Glutamatergic neuron (in vitro differentiated cells): ENCODE measurements at regions not wholly inside any gene's neighbourhood (a gene's known extent, or its start where the extent isn't known, plus 50 kb on each side); places are given as distances from the start of the nearest gene placed in this dataset.
A peak's percentile ranks its signal among the peaks of the same experiment; 100 is the strongest.

Source experiments
- DNase-seq: peaks from one replicate; pipeline ENCODE4 v3.0.0; 2022
- H3K27ac Mint-ChIP-seq: one replicate; pipeline ENCODE4 v1.8.0; 2020; ENCODE audit warnings: mild to moderate bottlenecking, mixed read lengths, inconsistent platforms; ENCODE audit not compliant: unreplicated experiment
- H3K27me3 Mint-ChIP-seq: one replicate; pipeline ENCODE4 v1.8.0; 2020; ENCODE audit warnings: mild to moderate bottlenecking, moderate library complexity, mixed read lengths, inconsistent platforms; ENCODE audit not compliant: unreplicated experiment
- H3K36me3 Mint-ChIP-seq: one replicate; pipeline ENCODE4 v1.8.0; 2020; ENCODE audit warnings: mild to moderate bottlenecking, mixed read lengths, inconsistent platforms; ENCODE audit not compliant: unreplicated experiment
- H3K4me1 Mint-ChIP-seq: one replicate; pipeline ENCODE4 v1.8.0; 2020; ENCODE audit warnings: mild to moderate bottlenecking, low read depth, mixed read lengths, inconsistent platforms; ENCODE audit not compliant: unreplicated experiment
- H3K4me3 Mint-ChIP-seq: one replicate; pipeline ENCODE4 v1.8.0; 2020; ENCODE audit warnings: mild to moderate bottlenecking, mixed read lengths, inconsistent platforms; ENCODE audit not compliant: unreplicated experiment
- H3K9me3 Mint-ChIP-seq: one replicate; pipeline ENCODE4 v1.8.0; 2020; ENCODE audit warnings: mild to moderate bottlenecking, moderate library complexity, mixed read lengths, inconsistent platforms; ENCODE audit not compliant: unreplicated experiment
- TF ChIP-seq, protein P1 (sequence below): fragments of 200-600 bp; sonication (generic); IDR thresholded peaks from one replicate; pipeline ENCODE4 v1.5.0; 2021; ENCODE audit not compliant: partially characterized antibody, unreplicated experiment

DNA sequence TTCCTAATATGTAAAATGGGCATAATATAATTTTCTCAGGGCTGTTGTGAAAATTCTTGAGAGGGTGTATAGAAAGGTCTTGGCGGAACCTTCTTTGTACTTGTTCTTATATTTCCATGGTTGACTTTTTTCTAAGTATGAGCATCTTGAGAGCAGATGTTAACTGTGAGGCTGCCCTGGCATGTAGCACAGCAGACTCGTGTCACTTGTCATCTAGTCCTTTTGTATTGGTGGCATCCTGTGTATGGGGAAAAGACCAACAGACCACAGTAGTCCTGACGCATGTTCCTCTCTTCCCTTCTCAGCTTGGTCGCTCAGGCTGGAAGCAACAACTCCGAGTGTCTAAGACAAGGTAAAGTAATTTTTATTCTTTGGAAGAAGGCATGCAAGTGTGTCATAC, 153.8 kb upstream of the ZBED5 start:
- H3K27me3 Mint-ChIP-seq = no peaks in the 10 kb centered on the region
- H3K27ac Mint-ChIP-seq = no peak overlapping the region
- peaks cover 1% of the 10 kb centered on the region for H3K9me3 Mint-ChIP-seq
- H3K4me3 Mint-ChIP-seq = no peak overlapping the region
- no peaks in the 10 kb centered on the region for H3K36me3 Mint-ChIP-seq
- peaks cover 8% of the 10 kb centered on the region for H3K4me1 Mint-ChIP-seq
- DNase-seq = no peak
- TF ChIP-seq, protein P1, sequence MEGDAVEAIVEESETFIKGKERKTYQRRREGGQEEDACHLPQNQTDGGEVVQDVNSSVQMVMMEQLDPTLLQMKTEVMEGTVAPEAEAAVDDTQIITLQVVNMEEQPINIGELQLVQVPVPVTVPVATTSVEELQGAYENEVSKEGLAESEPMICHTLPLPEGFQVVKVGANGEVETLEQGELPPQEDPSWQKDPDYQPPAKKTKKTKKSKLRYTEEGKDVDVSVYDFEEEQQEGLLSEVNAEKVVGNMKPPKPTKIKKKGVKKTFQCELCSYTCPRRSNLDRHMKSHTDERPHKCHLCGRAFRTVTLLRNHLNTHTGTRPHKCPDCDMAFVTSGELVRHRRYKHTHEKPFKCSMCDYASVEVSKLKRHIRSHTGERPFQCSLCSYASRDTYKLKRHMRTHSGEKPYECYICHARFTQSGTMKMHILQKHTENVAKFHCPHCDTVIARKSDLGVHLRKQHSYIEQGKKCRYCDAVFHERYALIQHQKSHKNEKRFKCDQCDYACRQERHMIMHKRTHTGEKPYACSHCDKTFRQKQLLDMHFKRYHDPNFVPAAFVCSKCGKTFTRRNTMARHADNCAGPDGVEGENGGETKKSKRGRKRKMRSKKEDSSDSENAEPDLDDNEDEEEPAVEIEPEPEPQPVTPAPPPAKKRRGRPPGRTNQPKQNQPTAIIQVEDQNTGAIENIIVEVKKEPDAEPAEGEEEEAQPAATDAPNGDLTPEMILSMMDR = no peak

DNA sequence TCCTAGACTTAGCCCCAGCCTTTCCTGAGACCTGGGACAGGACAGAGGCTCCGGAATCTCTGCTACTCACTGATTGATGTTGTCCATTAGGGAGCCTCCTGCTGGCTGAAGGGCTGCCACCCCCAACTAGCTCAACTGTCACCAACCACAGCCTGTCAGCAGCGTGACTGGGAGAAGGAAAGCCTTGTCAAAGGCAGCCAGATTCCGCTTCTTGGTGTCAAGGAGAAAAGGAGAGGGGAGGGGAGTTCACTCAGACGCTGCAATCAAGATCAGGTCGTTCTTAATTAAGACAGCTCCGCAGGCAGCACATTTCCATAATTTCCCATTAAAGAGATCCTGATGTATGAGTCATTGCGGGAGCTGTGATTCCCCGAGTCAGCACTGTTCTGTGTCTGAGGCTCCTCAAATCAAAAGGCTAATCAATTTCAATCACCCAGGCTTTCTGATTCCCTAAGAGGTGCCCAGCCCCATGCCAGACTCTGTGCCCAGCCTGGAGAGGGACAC, 152.8 kb upstream of the ZBED5 start:
- Mint-ChIP-seq H3K4me3 (no peak overlapping the region), H3K27ac (no peak overlapping the region), H3K27me3 (no peaks in the 10 kb centered on the region), H3K9me3 (peaks cover 1% of the 10 kb centered on the region), H3K36me3 (peaks cover 9% of the 10 kb centered on the region), H3K4me1 (peaks cover 8% of the 10 kb centered on the region)
- peak; percentile 45 for DNase-seq
- TF ChIP-seq, protein P1 = peak; percentile 14

DNA sequence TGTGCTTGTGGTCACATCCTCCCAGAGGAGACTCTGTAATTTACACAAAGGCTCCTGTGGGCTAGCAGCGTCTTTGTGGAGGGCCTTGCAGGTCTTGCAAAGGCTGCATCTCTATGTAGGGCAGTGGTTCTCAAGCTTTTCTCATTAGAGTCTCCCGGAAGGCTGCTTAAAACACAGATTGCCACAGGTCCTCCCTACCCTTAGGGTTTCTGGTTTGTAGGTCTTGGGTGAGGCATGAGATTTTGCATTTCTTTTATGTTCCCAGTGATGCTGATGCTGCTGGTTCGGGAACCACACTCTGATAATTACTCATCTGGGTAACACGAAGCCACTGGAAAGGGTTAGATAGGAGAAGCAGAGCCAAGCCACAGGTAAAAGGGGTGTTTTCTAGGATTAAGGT, 151.3 kb upstream of the ZBED5 start:
- Mint-ChIP-seq H3K27me3 (no peaks in the 10 kb centered on the region), H3K36me3 (peaks cover 12% of the 10 kb centered on the region), H3K27ac (no peak overlapping the region), H3K9me3 (peaks cover 1% of the 10 kb centered on the region), H3K4me3 (no peak overlapping the region), H3K4me1 (peaks cover 8% of the 10 kb centered on the region)
- DNase-seq = no peak
- TF ChIP-seq, protein P1 = no peak

- Mint-ChIP-seq H3K36me3 (peaks cover 12% of the 10 kb centered on the region), H3K4me3 (no peak overlapping the region)
These were observed 146.2 kb upstream of the ZBED5 start for GRCh38 chr11:11004069-11004468.

GRCh38 chr11:11003226-11003625, 145.4 kb upstream of the ZBED5 start:
- Mint-ChIP-seq H3K9me3 (peaks cover 1% of the 10 kb centered on the region), H3K36me3 (peaks cover 12% of the 10 kb centered on the region), H3K27me3 (no peaks in the 10 kb centered on the region), H3K27ac (no peak overlapping the region), H3K4me3 (no peak overlapping the region), H3K4me1 (no peaks in the 10 kb centered on the region)
- TF ChIP-seq, protein P1 = no peak
- no peak for DNase-seq

More at GRCh38 chr11:11004069-11004468, 146.2 kb upstream of the ZBED5 start:
- Mint-ChIP-seq H3K9me3 (peaks cover 1% of the 10 kb centered on the region), H3K27me3 (no peaks in the 10 kb centered on the region), H3K27ac (no peak overlapping the region), H3K4me1 (no peaks in the 10 kb centered on the region)
- TF ChIP-seq, protein P1 = no peak
- DNase-seq = no peak
